ENCODE measurements at regions not wholly inside any gene's neighbourhood (a gene's known extent, or its start where the extent isn't known, plus 50 kb on each side); places are given as distances from the start of the nearest gene placed in this dataset.

- TF ChIP-seq, protein P1, sequence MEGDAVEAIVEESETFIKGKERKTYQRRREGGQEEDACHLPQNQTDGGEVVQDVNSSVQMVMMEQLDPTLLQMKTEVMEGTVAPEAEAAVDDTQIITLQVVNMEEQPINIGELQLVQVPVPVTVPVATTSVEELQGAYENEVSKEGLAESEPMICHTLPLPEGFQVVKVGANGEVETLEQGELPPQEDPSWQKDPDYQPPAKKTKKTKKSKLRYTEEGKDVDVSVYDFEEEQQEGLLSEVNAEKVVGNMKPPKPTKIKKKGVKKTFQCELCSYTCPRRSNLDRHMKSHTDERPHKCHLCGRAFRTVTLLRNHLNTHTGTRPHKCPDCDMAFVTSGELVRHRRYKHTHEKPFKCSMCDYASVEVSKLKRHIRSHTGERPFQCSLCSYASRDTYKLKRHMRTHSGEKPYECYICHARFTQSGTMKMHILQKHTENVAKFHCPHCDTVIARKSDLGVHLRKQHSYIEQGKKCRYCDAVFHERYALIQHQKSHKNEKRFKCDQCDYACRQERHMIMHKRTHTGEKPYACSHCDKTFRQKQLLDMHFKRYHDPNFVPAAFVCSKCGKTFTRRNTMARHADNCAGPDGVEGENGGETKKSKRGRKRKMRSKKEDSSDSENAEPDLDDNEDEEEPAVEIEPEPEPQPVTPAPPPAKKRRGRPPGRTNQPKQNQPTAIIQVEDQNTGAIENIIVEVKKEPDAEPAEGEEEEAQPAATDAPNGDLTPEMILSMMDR (IDR thresholded peaks at IDR 0.05; ENCODE audit: low read depth, low read length, poor library complexity, severe bottlenecking): no peak
- no peak for TF ChIP-seq EZH2phosphoT487 (IDR thresholded peaks at IDR 0.05; ENCODE audit: borderline replicate concordance, low read length)
These were observed 1025.8 kb upstream of the LCORL start for GRCh38 chr4:19047279-19047880.

Data from DOHH2 (cell line).